Muscle layer of colon (tissue), 2 donors: ENCODE measurements at regions not wholly inside any gene's neighbourhood (a gene's known extent, or its start where the extent isn't known, plus 50 kb on each side); places are given as distances from the start of the nearest gene placed in this dataset.

Experiments
- H3K27ac ChIP-seq: one replicate; pipeline ENCODE4 v1.7.0; 2013; ENCODE audit warnings: low read depth, mild to moderate bottlenecking, low read length, moderate library complexity
- H3K27me3 ChIP-seq, 2 donors: one replicate each; pipeline ENCODE4 v1.7.0; 2013; ENCODE audit warnings: low read length in 2 of 2, mild to moderate bottlenecking in 2 of 2; ENCODE audit not compliant: insufficient read depth in 2 of 2, control insufficient read depth in 1 of 2
- H3K36me3 ChIP-seq: one replicate; pipeline ENCODE4 v1.7.0; 2013; ENCODE audit warnings: mild to moderate bottlenecking, low read length; ENCODE audit not compliant: insufficient read depth
- H3K4me1 ChIP-seq: one replicate; pipeline ENCODE4 v1.7.0; 2013; ENCODE audit warnings: mild to moderate bottlenecking, low read length; ENCODE audit not compliant: insufficient read depth
- H3K4me3 ChIP-seq, 2 donors: one replicate each; pipeline ENCODE4 v1.7.0; 2013; ENCODE audit warnings: low read length in 2 of 2, low read depth in 1 of 2, mild to moderate bottlenecking in 1 of 2, moderate library complexity in 1 of 2
- H3K9ac ChIP-seq: one replicate; pipeline ENCODE4 v1.7.0; 2013; ENCODE audit warnings: low read length
- H3K9me3 ChIP-seq: one replicate; pipeline ENCODE4 v1.7.0; 2013; ENCODE audit warnings: mild to moderate bottlenecking, low read length
- donor health status: abdominal sarcoma.
- donor health status: Adenocarcinoma of cecum.

DNA sequence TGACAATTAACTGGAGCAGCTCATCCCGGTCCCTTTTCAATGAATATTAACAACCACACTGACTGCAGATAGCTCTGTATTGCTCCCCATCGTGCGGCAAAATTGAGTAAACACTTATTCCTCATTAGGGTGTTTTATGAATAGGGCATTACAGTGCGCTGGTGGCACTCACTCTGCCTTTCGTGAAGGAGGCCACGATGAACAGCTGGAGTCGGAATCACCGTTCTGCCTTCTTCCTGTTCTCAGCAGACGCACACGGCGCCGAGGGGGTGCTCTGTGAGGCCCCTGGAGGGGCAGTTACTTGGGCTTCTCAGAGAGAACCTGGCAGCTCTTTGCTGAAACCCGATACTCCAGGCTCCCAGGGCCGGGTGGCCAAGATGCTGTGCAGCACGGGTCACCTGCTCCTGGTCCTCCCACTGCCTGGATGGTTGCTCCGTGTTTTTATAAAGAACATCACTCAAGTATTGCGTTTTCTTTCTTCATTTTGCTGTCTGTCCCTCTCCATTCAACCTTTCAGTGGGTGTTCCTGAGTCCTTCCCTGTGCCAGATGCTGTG, 241.9 kb downstream of the GLRX3 start:
- no peaks in the 10 kb centered on the region for H3K9me3 ChIP-seq
- no peak overlapping the region for H3K9ac ChIP-seq
- no peak overlapping the region for H3K27ac ChIP-seq
- no peaks in the 10 kb centered on the region for H3K27me3 ChIP-seq
- H3K4me3 ChIP-seq = no peak overlapping the region
- no peaks in the 10 kb centered on the region for H3K36me3 ChIP-seq
- H3K4me1 ChIP-seq = no peaks in the 10 kb centered on the region

DNA sequence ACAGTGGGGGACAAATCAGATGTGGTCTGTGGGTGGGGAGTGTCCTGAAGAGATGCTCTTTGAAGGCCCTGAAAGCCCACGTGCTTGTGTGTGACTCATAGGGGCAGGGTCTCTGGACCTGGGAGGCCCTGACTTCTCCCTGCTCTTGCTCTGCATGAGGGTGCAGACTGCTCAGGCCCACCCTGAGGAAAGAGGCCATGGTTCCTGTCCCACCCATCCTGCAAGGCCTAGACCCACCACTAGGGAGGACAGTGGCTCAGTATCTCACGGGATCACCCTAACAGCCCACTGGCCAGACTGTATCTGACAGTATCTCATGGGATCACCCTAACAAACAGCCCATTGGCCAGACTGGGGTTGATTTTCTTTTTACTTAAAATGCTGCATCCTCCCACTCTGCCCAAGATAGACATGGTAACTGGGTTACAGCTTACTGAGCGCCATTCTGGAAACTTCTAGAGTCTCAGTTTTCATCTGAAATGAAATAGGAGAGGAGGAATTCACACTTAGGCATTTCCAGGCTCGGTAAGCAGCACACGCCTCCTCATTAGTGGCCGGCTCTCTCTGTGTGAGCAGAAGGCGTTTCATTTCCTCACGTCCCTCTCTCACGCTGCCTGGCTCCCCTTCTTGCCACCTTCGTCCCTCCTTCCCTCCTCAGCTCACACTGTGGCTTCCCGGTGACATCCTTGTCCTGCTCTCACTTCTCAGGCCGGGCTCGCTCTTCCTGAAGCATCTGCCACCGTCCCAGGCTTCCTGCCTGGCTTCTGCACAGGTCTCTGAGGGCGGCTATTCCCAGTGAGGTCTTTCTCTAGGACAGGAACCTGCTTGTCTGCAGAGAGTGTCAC, 242.6 kb downstream of the GLRX3 start:
- Histone ChIP-seq H3K36me3 (no peaks in the 10 kb centered on the region), H3K27me3 (no peaks in the 10 kb centered on the region), H3K27ac (no peak overlapping the region)

DNA sequence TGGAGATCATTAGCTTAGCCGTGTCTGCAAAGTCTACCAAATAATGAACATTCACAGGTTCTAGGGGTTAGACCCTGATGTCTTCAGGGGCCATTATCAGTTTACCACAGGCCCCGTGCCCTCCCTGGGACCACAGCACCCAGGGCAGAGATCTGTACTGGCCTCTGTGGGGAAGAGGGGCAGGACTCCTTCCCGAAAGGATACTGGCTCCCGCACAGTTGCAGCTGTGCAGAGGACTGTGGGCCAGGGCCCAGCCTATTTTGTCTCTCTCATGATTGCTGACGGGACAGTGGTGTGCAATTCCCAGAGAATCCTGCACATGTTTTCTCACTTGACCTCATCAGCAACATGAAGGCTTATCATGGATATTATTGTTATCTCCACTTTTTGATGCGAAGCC, 243.9 kb downstream of the GLRX3 start:
- H3K36me3 ChIP-seq = no peaks in the 10 kb centered on the region
- no peaks in the 10 kb centered on the region for H3K27me3 ChIP-seq

More for the DNA sequence above, 242.6 kb downstream of the GLRX3 start:
- H3K9ac ChIP-seq = no peak overlapping the region
- no peaks in the 10 kb centered on the region for H3K9me3 ChIP-seq
- H3K4me3 ChIP-seq = no peak overlapping the region
- H3K4me1 ChIP-seq = no peaks in the 10 kb centered on the region

DNA sequence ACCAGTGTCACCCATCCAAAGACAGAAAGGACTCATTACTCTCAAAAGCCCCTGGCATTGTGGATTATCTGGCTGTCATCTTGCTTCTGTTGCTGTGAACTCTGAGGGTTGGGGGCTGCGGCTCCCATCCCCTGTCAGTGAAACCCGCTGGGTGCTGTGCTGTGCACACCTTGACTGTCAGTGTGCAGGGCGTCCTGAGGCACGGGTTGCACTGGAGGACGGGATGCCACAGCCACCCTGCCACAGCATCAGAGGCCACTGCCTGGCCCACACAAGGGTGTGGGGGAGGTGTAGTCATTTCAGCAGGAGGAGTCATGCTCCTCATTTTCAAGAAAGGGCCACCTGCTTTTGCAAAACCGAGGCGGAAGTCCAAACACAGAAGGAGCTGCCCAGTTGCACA, 245.8 kb downstream of the GLRX3 start:
- Histone ChIP-seq H3K36me3 (no peaks in the 10 kb centered on the region), H3K4me1 (no peaks in the 10 kb centered on the region), H3K9me3 (no peaks in the 10 kb centered on the region), H3K27ac (no peak overlapping the region), H3K9ac (no peak overlapping the region), H3K27me3 (no peaks in the 10 kb centered on the region), H3K4me3 (no peak overlapping the region)

More for the DNA sequence above, 243.9 kb downstream of the GLRX3 start:
- Histone ChIP-seq H3K4me1 (no peaks in the 10 kb centered on the region), H3K9ac (no peak overlapping the region), H3K27ac (no peak overlapping the region), H3K4me3 (no peak overlapping the region), H3K9me3 (no peaks in the 10 kb centered on the region)

DNA sequence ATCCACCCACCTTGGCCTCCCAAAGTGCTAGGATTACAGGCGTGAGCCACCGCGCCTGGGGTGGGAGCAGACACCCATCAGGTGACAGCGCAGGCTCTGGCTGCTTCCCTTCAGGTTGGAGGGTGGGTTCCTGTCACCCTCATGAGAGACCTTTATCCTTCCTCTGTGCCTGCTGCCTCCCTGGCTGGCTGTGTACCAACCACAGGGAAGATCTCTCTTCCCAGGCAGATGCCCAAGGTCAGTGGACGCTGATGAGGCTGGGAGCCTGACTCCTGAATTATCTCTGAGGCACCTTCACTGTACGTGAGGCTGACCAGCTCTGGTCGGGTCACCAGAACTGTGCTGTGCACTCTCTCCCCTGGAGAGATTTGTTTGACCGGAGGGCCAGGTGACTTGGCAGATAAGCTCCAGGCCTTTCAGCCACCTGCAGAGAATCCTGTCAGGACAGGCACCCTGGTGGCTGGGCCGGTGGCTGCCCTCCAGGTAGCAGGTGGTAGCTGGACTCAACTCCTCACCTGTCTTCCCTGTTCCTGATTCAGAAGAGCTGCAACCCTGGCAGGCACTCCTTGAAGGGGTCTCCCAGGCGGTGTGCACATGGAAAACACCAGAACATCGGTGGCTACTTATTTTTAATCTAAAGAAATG, 251.9 kb downstream of the GLRX3 start:
- Histone ChIP-seq H3K27me3 (no peaks in the 10 kb centered on the region), H3K4me3 (no peak overlapping the region)

DNA sequence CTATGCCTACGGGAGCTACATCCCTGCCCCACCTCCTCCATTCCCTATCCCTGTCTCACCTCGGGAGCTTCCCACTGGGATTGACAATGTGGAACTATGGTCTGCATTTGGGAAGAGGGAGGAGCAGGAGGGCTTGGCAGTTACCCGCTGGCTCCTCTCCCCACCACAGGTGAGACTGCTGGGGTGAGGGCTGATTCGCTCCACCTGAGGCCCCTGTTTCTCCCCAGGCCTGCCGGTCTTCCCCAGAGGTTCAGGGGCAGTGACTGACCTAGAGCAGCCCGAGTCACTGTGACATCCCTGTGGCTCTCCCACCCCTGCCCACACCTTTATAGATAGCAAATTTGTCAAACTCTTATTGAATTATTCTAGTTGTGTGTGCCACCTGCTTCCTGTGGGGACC, 252.6 kb downstream of the GLRX3 start:
- H3K27ac ChIP-seq = no peak overlapping the region
- H3K27me3 ChIP-seq = no peaks in the 10 kb centered on the region
- H3K9ac ChIP-seq = no peak overlapping the region
- no peaks in the 10 kb centered on the region for H3K9me3 ChIP-seq
- H3K4me3 ChIP-seq = no peak overlapping the region
- no peaks in the 10 kb centered on the region for H3K36me3 ChIP-seq
- no peaks in the 10 kb centered on the region for H3K4me1 ChIP-seq

More for the DNA sequence above, 251.9 kb downstream of the GLRX3 start:
- Histone ChIP-seq H3K4me1 (no peaks in the 10 kb centered on the region), H3K9ac (no peak overlapping the region), H3K36me3 (no peaks in the 10 kb centered on the region), H3K27ac (no peak overlapping the region), H3K9me3 (no peaks in the 10 kb centered on the region)

DNA sequence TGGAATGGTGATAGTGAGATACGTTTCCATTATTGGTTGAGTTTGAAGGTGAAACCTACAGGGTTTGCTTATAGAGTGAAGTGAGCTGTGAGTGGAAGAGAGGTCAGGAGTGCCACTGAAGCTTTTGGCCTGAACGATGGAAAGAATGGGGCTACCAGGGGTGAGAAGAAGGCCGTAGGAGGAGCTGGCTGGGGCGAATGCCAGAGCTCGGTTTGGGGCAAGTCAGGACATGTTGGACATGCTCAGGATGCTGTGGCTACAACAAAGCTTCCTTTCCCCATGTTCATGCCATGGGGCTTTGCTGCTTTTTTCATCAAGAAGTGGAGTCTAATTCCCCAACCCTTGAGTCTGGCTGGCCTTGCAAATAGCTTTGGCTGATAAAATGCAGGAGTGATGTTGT, 253.7 kb downstream of the GLRX3 start:
- H3K36me3 ChIP-seq = no peaks in the 10 kb centered on the region
- no peaks in the 10 kb centered on the region for H3K4me1 ChIP-seq
- H3K27me3 ChIP-seq = no peaks in the 10 kb centered on the region
- no peak overlapping the region for H3K4me3 ChIP-seq
- no peak overlapping the region for H3K27ac ChIP-seq
- H3K9ac ChIP-seq = no peak overlapping the region
- no peaks in the 10 kb centered on the region for H3K9me3 ChIP-seq

DNA sequence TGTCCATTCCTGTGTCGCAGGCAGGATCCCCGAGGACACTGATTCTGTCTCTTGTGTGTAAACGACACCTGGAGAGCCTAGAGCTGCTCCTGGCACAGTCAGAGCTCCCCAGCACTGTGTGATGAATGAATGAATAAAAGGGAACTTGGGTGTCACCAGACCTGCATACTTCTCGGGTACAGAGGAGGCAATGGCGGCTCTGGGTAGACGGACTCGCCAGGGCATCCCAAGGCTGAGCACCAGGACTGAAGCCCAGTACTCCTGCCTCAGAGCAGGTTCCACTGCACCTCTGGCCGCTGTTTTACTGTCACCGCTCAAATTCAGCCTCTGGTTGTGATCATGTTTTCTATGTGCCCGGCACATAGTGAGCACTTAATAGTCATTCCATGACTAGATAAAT, 255.8 kb downstream of the GLRX3 start:
- H3K27ac ChIP-seq = no peak overlapping the region
- no peaks in the 10 kb centered on the region for H3K36me3 ChIP-seq
- H3K9ac ChIP-seq = no peak overlapping the region
- H3K27me3 ChIP-seq = no peaks in the 10 kb centered on the region
- no peak overlapping the region for H3K4me3 ChIP-seq
- no peaks in the 10 kb centered on the region for H3K9me3 ChIP-seq
- H3K4me1 ChIP-seq = no peaks in the 10 kb centered on the region

DNA sequence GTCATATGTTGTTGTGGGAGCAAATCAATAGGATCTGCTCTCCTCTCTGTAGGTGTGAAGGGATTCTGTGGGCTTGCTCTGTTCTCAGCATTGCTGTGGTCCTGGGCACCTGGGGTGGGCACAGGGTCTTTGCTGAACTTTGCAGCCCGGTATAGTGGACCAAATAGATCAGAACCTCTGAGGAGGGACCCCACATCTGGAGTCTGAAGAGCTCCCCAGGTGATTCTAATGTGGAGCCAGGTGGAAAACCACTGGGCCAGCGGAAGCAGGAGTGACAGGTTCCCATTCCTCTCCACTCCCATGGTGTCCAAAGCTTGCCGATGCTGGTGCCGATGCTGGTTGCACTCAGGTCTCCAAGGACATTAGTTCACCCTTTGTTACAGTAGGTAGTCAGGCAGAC, 257.2 kb downstream of the GLRX3 start:
- no peaks in the 10 kb centered on the region for H3K36me3 ChIP-seq
- no peak overlapping the region for H3K9ac ChIP-seq
- H3K27me3 ChIP-seq = no peaks in the 10 kb centered on the region
- H3K9me3 ChIP-seq = no peaks in the 10 kb centered on the region
- no peak overlapping the region for H3K27ac ChIP-seq
- no peak overlapping the region for H3K4me3 ChIP-seq
- H3K4me1 ChIP-seq = no peaks in the 10 kb centered on the region

DNA sequence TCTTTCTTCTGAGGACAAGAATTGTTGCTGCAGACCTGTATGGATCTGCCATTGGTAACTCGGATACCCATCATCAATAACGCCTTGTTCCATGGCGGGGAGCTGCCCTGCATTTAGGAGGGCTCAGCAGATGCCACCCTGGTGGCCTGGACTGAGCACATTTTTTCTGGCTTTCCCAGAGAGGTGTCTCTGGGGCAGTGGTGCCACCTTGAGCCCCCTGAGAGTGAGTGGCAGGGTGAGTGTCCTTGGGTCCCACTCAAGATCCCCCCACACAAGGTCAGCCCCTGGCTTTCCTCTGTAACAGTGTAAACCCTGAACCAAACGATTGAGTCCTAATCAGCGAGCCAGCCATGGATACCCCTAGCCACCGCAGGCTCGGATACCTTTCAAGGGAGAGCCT, 258.6 kb downstream of the GLRX3 start:
- H3K36me3 ChIP-seq = no peaks in the 10 kb centered on the region
- H3K9ac ChIP-seq = no peak overlapping the region
- H3K27me3 ChIP-seq = no peaks in the 10 kb centered on the region
- H3K27ac ChIP-seq = no peak overlapping the region
- no peaks in the 10 kb centered on the region for H3K9me3 ChIP-seq
- no peaks in the 10 kb centered on the region for H3K4me1 ChIP-seq
- H3K4me3 ChIP-seq = no peak overlapping the region

DNA sequence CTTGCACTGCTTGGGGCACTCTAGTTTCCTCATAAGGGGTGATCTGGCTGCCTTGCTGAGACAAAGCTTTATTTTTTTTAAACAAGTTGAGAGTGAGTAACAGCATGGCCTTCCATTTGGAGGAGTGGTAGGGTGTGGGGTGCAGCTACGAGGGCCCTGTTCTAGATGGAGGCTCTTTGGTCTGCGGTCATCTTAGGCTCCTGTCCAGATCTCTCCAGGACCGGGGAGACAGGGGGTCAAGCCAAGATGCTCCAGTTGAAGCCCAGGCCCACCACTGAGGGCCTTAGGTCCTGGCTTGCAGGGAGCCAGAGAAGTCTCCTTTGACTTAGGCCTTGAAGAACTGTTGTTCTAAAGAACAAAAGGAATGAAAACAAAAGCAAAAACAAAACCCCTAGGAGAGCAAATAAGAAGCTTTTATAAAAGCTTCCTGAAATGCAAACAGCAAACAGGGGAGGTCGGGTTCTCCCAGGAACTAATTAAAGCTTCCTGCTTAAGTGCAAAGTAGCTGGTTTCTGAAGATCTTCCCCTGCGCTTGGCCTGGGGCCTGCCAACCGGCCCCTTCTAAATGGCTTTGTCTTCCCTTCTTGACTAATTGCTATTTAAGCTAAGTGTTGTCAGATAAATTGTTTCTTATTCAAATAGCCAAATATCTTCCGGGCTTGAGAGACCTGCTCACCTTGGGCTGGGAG, 259.2 kb downstream of the GLRX3 start:
- H3K9ac ChIP-seq = no peak overlapping the region
- no peaks in the 10 kb centered on the region for H3K4me1 ChIP-seq
- no peak overlapping the region for H3K27ac ChIP-seq
- H3K27me3 ChIP-seq = no peaks in the 10 kb centered on the region
- H3K36me3 ChIP-seq = no peaks in the 10 kb centered on the region
- H3K9me3 ChIP-seq = no peaks in the 10 kb centered on the region
- H3K4me3 ChIP-seq = no peak overlapping the region
